GM12892 (cell line): ENCODE measurements at regions not wholly inside any gene's neighbourhood (a gene's known extent, or its start where the extent isn't known, plus 50 kb on each side); places are given as distances from the start of the nearest gene placed in this dataset.

Source experiments
- POLR2A ChIP-seq: IDR thresholded peaks from 2 replicates; pipeline ENCODE4 v1.6.1; 2011; ENCODE audit warnings: low read depth, low read length, control low read depth
- TAF1 ChIP-seq: IDR thresholded peaks from 2 replicates; pipeline ENCODE4 v1.6.1; 2011; ENCODE audit warnings: low read depth, mild to moderate bottlenecking, control low read depth, low read length, borderline replicate concordance

DNA sequence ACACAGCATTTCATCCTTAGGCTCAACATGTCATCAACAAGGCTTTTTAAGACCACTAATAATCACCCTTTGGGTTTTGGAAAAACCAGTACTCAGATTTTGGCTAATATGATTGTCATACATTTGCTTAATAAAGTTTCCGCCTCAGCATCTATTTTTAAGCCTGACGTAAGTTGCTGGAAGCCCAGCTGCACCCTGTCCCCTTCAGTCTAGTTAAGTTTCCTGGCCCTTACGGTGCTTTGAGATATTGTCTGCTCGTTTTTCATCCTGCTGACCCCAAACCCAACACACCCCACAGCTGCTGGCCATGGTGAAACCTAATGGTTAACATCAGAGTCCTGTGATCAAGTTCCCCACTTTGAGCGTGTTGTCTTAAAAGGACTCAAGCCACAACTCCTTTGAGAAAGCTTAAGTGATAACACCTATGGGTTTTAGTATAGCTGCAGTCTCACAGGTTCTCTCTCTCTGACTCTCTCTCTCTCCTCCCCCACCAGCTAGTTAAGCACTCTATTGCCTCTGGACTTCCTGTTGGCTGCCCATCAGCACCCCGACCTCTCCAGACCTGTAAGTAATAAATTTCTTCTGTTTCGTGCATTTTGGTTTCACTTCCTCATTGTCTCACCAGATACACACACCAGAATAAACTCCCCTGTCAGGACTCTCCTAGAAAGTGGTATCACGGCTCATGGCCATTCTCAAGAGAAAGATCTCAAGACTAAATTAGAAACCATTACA lies 802.0 kb downstream of the C6orf118 start:
- TF ChIP-seq POLR2A (no peak), TAF1 (no peak)
